Caco-2 (cell line): ENCODE measurements at regions not wholly inside any gene's neighbourhood (a gene's known extent, or its start where the extent isn't known, plus 50 kb on each side); places are given as distances from the start of the nearest gene placed in this dataset.

Source experiments
- BruUV-seq: library from RNA; stranded (reverse); fragments of 400-500 nt; replicated peaks from 2 replicates; lab custom pipeline; 2021; lab: Mats Ljungman, UMichigan
- CTCF ChIA-PET: fragments of 300-600 bp; sonication (Branson Sonifier 250); formaldehyde crosslinking; loops from one replicate; lab custom pipeline; 2022; ENCODE audit warnings: antibody characterized with exemption; lab: Charles Lee
- POLR2A ChIA-PET: fragments of 300-600 bp; sonication (Branson Sonifier 250); formaldehyde crosslinking; loops from one replicate; lab custom pipeline; 2022; ENCODE audit warnings: antibody characterized with exemption; lab: Charles Lee
- DNase-seq, 2 experiments: peaks; one replicate each; pipeline versions ENCODE4 v3.0.0 to v3.0.0-alpha.2; 2020 to 2022
- H3K27me3 ChIP-seq: replicated peaks from 2 replicates; pipeline ENCODE4 v1.6.0; 2011; ENCODE audit warnings: low read length; ENCODE audit not compliant: control insufficient read depth, insufficient read depth
- H3K36me3 ChIP-seq: 2 replicates; pipeline ENCODE4 v1.5.1; 2011; ENCODE audit warnings: low read length; ENCODE audit not compliant: control insufficient read depth, insufficient read depth
- H3K4me1 ChIP-seq: fragments of 250-450 bp; sonication (Bioruptor Pico); 2 replicates; pipeline ENCODE4 v1.5.1; 2020; ENCODE audit warnings: mild to moderate bottlenecking
- H3K4me3 ChIP-seq: 2 replicates; pipeline ENCODE4 v1.5.1; 2011; ENCODE audit warnings: low read depth, mild to moderate bottlenecking, control low read depth, low read length
- H3K9me3 ChIP-seq: fragments of 250-450 bp; sonication (Bioruptor Pico); 2 replicates; pipeline ENCODE4 v1.5.1; 2020; ENCODE audit warnings: mild to moderate bottlenecking, moderate library complexity
- H3K27ac Mint-ChIP-seq: one replicate; pipeline ENCODE4 v1.8.0; 2022; ENCODE audit warnings: mixed read lengths; ENCODE audit not compliant: unreplicated experiment
- H3K27me3 Mint-ChIP-seq: one replicate; pipeline ENCODE4 v1.8.0; 2022; ENCODE audit warnings: mixed read lengths; ENCODE audit not compliant: insufficient read depth, unreplicated experiment
- H3K36me3 Mint-ChIP-seq: one replicate; pipeline ENCODE4 v1.8.0; 2022; ENCODE audit warnings: mild to moderate bottlenecking, mixed read lengths; ENCODE audit not compliant: insufficient read depth, unreplicated experiment
- H3K4me1 Mint-ChIP-seq: one replicate; pipeline ENCODE4 v1.8.0; 2022; ENCODE audit warnings: low read depth, mixed read lengths; ENCODE audit not compliant: unreplicated experiment
- H3K4me3 Mint-ChIP-seq: one replicate; pipeline ENCODE4 v1.8.0; 2022; ENCODE audit warnings: mild to moderate bottlenecking, moderate library complexity, mixed read lengths; ENCODE audit not compliant: unreplicated experiment
- H3K9me3 Mint-ChIP-seq: one replicate; pipeline ENCODE4 v1.8.0; 2022; ENCODE audit warnings: mixed read lengths; ENCODE audit not compliant: unreplicated experiment
- intact Hi-C: fragments of 100-400 bp; cut with micrococcal nuclease; formaldehyde crosslinking; loops from one replicate; pipeline ENCODE4 v1.10.0; 2022; ENCODE audit not compliant: unreplicated experiment
- TF ChIP-seq, protein P1 (sequence below), 2 experiments: fragments of 200-600 bp in 1 of 2; IDR thresholded peaks; 1 replicate in 1 of 2; 2 replicates in 1 of 2; pipeline versions ENCODE4 v1.5.1 to v1.8.0; 2011 to 2022; ENCODE audit warnings: antibody characterized with exemption in 1 of 2, control low read depth in 1 of 2, inconsistent platforms in 1 of 2, low read depth in 1 of 2, low read length in 1 of 2, mild to moderate bottlenecking in 1 of 2, moderate library complexity in 1 of 2; ENCODE audit not compliant: insufficient read depth in 1 of 2, severe bottlenecking in 1 of 2, unreplicated experiment in 1 of 2

DNA sequence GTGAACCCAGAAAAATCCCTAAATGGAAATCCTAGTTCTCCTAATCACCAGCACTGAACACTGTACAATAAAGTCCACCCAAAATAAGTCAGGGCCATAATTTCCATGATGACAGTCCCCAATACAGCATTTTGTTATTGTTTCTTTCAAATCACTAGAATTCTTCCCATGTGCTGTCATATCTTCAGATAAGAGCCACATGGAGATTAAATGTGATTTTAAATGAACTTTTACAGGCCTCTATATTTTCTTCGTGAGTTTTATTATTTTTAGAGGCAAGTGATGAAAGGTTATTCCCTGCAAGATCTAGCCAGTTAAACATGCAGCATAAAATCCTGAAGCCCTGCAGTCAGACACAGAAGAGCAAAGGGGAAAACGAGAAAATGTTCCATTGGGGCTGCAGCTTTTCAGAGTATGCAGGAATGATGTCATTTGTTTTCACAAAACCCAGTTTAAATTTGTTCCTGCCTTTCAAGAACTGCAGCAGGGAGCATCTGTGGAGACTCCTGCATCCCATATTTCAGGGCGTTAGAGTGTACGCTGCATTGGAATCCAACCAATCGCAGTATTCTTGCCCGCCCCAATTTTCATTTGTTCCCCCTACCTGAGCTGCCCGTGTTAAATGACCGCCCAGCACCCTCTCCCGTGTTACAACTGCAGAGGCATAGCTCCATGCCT lies 167.2 kb upstream of the KLF12 start:
- Histone ChIP-seq H3K4me3 (no peak overlapping the region), H3K4me1 (0 out of 2 replicates have a peak, but pooled peaks cover 4% of the 10 kb centered on the region), H3K27me3 (no peaks in the 10 kb centered on the region), H3K36me3 (no peaks in the 10 kb centered on the region), H3K9me3 (no peaks in the 10 kb centered on the region)
- H3K9me3 Mint-ChIP-seq: no peaks in the 10 kb centered on the region
- DNase-seq: no peak
- H3K27me3 Mint-ChIP-seq: no peaks in the 10 kb centered on the region
- BruUV-seq: no TSS peak
- CTCF ChIA-PET: interaction anchor here (0.6 kb wide), 1 partner anchor 14 kb away, joined by 3 read pairs; no protein-coding TSS in a partner anchor
- no peak overlapping the region for H3K4me3 Mint-ChIP-seq
- TF ChIP-seq, protein P1, sequence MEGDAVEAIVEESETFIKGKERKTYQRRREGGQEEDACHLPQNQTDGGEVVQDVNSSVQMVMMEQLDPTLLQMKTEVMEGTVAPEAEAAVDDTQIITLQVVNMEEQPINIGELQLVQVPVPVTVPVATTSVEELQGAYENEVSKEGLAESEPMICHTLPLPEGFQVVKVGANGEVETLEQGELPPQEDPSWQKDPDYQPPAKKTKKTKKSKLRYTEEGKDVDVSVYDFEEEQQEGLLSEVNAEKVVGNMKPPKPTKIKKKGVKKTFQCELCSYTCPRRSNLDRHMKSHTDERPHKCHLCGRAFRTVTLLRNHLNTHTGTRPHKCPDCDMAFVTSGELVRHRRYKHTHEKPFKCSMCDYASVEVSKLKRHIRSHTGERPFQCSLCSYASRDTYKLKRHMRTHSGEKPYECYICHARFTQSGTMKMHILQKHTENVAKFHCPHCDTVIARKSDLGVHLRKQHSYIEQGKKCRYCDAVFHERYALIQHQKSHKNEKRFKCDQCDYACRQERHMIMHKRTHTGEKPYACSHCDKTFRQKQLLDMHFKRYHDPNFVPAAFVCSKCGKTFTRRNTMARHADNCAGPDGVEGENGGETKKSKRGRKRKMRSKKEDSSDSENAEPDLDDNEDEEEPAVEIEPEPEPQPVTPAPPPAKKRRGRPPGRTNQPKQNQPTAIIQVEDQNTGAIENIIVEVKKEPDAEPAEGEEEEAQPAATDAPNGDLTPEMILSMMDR (IDR thresholded peaks at IDR 0.05; ENCODE audit: insufficient read depth in 1 of 2, low read depth in 1 of 2, low read length in 1 of 2, severe bottlenecking in 1 of 2, unreplicated experiment in 1 of 2): no peak
- H3K36me3 Mint-ChIP-seq: no peaks in the 10 kb centered on the region
- H3K4me1 Mint-ChIP-seq: no peaks in the 10 kb centered on the region
- no peak overlapping the region for H3K27ac Mint-ChIP-seq
- POLR2A ChIA-PET: no interaction called here
- intact Hi-C loops: no loop called here

DNA sequence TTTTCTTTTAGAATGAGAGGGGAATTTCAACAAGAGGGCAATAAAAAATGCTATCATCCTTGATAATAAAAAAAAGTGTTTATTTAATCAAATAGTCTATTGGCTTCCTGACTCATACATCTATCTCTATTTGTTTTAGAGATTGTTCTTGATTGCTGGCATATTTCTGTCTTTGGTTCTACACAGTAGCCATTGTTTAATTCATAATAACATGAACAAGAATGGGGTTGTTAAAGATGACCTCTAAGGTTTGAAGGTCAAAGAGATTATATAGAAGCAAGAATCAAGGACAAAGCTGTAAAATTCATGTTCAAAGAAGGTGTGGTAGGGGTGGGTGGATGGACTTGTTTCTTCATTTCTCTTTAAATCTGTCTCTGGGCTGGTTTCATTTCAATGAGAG lies 166.0 kb upstream of the KLF12 start:
- H3K4me1 ChIP-seq: 0 out of 2 replicates have a peak, but pooled peaks cover 4% of the 10 kb centered on the region
- no peaks in the 10 kb centered on the region for H3K9me3 ChIP-seq
- CTCF ChIA-PET: no interaction called here
- no peaks in the 10 kb centered on the region for H3K4me1 Mint-ChIP-seq
- BruUV-seq: no TSS peak
- H3K9me3 Mint-ChIP-seq: no peaks in the 10 kb centered on the region
- POLR2A ChIA-PET: no interaction called here
- H3K27me3 Mint-ChIP-seq: no peaks in the 10 kb centered on the region
- no peaks in the 10 kb centered on the region for H3K36me3 Mint-ChIP-seq
- H3K4me3 ChIP-seq: no peak overlapping the region
- no peaks in the 10 kb centered on the region for H3K36me3 ChIP-seq
- H3K27me3 ChIP-seq: no peaks in the 10 kb centered on the region
- intact Hi-C loops: no loop called here
- DNase-seq: no peak
- no peak overlapping the region for H3K27ac Mint-ChIP-seq
- H3K4me3 Mint-ChIP-seq: no peak overlapping the region
- TF ChIP-seq, protein P1 (IDR thresholded peaks at IDR 0.05; ENCODE audit: insufficient read depth in 1 of 2, low read depth in 1 of 2, low read length in 1 of 2, severe bottlenecking in 1 of 2, unreplicated experiment in 1 of 2): no peak

DNA sequence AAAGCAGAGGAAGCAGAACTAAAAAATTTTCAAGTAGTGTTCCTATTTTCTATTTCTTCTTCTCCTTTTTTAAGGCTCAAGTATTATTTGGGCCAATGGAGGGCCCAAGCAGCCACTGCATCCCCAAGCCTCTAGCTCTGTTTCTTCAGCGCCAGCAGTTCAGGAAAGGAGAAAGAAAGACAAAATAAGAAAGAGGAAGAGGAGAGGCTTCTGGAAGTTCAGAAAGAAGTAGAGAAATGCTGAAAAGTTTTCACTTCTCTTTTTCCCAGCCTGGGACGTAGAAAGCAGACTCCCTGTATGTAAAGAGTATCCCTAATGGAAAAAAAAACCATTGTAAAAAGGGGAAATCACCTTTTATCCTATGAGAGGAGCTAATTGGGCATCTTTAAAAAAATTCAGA lies 165.5 kb upstream of the KLF12 start:
- intact Hi-C loops: no loop called here
- no peak for DNase-seq
- Mint-ChIP-seq H3K9me3 (no peaks in the 10 kb centered on the region), H3K36me3 (no peaks in the 10 kb centered on the region), H3K27me3 (no peaks in the 10 kb centered on the region), H3K27ac (no peak overlapping the region), H3K4me1 (no peaks in the 10 kb centered on the region), H3K4me3 (no peak overlapping the region)
- POLR2A ChIA-PET: no interaction called here
- H3K4me3 ChIP-seq: no peak overlapping the region
- no peaks in the 10 kb centered on the region for H3K36me3 ChIP-seq
- BruUV-seq: no TSS peak
- CTCF ChIA-PET: no interaction called here
- 0 out of 2 replicates have a peak, but pooled peaks cover 4% of the 10 kb centered on the region for H3K4me1 ChIP-seq
- TF ChIP-seq, protein P1 (IDR thresholded peaks at IDR 0.05; ENCODE audit: insufficient read depth in 1 of 2, low read depth in 1 of 2, low read length in 1 of 2, severe bottlenecking in 1 of 2, unreplicated experiment in 1 of 2): no peak
- H3K9me3 ChIP-seq: no peaks in the 10 kb centered on the region
- H3K27me3 ChIP-seq: no peaks in the 10 kb centered on the region
